Suppressor macrophage (primary cell): ENCODE measurements at regions not wholly inside any gene's neighbourhood (a gene's known extent, or its start where the extent isn't known, plus 50 kb on each side); places are given as distances from the start of the nearest gene placed in this dataset.

Source experiments
- DNase-seq, 4 experiments: peaks; one replicate each; pipeline ENCODE4 v3.0.0-alpha.2; 2020 to 2022

DNA sequence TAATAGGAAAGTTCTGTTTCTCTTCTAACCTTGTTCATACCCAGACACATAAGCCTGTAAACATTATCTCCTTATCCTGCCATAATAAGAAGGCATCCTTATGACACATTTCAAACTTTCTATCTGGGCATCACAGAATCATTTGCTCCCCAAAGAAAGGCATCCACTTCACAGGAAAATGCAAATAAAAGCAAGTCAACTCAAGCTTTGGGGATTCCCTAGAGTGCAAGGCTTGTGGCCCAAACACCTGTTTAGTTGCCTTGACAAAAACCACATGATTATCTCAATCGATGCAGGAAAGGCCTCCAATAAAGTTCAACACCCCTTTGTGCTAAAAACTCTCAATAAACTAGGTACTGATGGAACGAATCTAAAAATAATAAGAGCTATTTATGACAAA, 195.7 kb upstream of the GALNT5 start:
- no peak for DNase-seq

DNA sequence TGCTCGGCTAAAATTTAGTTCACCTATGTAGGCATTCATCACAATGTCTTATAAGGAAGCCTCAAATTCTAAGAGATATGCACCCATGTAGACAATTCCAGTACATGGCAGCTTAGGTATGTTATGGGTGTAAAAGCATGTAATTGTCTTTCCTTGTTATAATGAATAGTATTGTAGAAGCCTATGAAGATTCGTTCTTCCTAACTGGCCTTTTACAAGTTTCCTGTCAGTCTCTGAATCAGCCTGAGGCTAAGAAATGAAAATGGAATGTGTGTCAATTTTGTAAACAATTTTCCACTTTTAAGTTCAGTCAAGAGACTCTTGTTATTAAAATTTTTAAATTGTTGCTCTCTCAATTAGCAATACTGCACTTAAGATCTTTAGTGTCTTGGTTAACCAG, 189.9 kb upstream of the GALNT5 start:
- no peak for DNase-seq

DNA sequence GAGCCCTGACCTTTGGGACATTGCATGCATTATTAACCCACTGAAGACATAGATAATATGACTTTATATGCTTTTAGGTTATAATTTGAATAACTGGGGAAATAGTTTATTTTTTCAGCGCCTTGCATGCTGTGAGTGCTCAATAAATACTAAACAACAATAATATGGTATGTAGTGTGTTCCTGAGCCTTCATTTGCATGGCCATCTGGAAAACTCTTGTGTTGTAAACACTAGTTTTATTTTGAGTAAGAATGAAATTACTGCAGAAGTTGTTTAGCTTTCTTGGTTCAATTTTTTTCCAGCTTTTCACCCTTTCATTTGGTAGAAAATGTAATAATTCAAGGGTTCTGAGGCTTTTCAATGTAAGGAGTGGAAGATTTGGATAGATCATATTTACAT, 189.3 kb upstream of the GALNT5 start:
- no peak for DNase-seq

DNA sequence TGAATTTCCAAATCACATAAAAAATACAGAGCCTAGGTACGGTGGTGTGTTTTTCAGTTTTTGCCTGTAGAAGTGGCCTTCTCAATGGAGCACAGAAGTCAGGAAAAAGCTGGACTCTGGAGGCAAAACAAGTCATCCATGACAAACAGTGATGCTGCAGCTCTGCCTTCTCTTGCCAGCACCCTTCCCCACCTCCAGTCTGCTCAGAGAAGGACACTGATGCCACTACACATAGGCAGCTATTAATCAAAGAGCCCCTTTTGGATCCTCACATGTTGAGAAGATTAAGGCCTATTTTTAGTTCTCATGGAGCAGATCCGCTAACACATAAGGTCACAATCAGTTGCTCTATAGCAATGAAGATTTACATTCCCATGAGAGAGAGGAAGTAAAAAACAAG, 181.6 kb upstream of the GALNT5 start:
- no peak for DNase-seq

DNA sequence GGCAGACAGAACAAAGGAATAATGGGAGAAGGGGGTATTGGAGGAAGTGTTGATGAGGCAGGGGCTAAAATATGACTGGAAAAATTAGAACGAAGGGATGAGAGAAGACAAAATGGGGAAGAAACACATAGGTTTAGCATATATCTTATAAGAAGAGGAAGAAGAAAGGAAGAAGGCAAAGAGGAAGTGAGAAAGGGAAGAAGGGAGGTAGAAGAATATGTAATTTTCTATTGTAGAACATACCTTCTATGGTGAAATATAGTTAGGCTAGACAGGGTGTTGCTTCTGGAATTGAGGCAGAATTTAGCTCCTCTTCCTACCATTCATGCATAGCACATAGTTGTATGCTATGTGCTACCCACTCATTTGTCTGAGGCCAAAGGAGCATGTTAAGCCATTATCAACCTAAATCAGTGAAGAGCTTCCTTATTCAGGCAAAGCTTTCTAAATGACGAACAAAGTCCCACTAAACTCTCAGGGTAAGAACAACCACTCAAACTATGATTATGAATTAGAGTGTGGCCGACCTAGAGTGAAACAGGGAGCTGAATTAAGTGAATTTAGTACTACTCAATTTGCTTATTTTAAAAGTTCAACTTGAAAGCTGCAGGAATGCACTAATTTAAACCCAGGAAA, 180.9 kb upstream of the GALNT5 start:
- DNase-seq = peak in 1 of 4 experiments; percentile 3

DNA sequence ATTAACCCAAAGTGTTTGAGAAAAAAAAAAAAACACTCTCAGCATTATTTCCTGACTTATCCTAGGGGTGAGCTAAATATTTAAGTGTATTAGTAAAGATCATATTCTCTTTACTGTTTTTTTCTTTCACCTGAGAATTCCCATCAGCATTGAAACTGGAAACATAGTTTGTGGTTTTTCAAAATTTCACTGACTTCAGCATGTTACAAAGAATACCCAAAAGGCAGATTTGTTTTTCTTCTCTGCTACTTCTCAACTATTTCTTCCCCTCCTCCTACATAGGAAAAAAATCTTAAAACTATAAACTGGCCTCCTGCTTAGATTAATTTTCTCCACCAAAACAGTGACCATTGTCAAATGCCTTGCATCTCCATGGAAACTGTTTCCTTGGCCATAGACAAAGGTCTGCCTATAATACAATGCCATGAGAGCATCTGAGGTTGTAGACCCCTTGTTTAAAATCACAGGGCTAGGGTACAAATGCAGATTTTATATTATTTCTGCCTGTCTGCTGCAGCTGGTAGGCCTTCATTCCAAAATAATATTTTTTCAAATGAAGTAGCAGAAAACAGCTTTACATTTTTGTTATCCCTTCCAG, 179.7 kb upstream of the GALNT5 start:
- DNase-seq = no peak

DNA sequence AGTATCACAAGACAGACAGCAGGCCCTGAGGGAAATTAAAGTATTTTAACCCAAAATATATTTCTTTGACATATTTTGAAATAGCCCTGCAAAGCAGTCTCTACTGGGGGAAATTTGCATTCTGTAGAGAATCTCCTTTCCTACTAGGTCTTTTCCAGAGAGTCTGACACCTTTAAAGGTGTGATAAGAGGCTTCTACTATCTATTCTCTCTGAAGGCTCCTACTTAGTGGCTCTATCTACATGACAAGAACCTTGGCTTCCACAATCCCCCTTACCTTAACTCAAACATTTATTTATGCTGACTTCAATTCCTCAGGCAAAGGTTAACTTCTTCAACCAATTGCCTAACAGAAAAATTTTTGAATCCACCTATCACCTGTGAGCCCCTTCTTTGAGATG, 174.6 kb upstream of the GALNT5 start:
- DNase-seq = no peak

DNA sequence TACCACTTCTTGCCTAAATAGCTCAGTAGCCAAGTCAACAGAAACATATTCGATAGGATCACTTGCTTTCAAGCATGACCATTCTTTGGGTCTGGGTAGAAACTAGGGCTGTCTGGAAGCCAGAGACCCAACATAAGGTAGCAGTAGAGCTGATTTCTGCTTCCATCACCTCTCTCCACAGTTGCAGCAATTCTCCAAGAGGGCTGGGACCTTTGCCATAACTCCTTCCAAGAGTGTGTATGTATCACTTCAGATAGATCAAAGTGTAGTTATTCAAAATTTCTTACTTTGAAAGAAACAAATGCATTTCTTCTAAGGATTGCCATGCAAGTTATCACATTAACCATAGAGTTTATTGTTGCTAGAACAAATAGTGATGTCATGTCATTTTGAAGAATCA, 172.0 kb upstream of the GALNT5 start:
- no peak for DNase-seq

DNA sequence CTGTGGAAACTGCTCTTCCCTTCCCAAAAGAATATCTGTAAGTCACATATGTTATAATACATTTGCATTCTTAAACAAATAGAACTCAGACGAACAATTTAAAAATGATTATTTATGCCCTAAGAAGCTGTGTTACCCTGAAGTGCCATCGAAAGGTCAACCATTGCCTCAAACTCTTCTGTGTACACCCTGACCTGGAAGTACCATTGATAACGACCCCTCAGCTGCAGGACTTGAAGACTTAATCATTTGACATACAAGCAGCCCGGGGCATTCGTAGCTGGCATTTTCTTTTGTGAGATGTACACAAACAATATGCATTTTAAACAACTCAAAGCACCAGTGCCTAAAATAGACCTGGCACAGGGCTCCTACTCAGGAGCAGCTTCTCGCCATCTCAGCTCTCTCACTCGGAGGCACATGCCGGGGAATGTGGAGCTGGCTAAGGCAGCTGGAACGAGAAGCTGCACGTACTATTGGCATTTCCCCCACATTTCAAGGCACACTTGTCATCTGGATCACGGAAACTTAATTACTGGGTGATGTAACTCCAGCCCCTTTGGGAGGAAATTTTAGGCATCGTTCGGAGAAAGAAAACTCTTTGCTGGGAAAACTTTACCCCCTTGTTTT, 170.0 kb upstream of the GALNT5 start:
- no peak for DNase-seq

DNA sequence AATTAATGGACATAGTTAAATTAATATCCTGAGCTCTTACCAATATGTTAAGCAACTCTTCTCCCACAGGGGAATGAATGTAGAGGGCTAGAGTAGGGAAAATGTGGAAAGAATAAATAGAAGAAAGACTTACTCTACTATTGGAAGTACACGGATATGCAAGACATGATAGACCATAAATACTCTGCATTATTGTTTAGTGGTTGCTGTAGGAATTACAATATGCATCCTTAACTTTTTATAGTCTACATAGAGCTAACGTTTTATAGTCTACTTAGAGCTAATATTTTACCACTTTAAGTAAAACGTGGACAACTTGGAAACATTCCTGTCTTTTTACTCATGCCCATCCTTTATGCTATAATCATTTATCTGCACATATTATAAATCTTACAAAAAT, 163.8 kb upstream of the GALNT5 start:
- DNase-seq = no peak

DNA sequence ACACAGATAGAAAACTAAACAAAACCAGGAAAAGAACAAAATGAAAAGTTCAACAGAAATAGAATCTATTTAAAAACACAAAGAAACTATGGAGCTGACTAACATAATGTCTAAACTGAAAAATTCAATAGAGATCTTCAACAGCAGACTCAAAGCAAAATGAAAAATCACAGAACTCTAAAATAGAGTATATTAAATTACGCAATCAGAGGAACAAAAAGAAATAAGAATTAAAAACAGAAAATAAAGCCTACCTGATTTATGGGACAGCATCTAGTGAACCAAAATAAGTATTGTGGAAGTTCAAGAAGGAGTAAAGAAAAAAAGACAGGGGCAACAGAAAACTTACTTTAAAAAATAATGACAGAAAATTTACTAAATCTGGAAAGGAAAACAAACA, 152.1 kb upstream of the GALNT5 start:
- DNase-seq = no peak

DNA sequence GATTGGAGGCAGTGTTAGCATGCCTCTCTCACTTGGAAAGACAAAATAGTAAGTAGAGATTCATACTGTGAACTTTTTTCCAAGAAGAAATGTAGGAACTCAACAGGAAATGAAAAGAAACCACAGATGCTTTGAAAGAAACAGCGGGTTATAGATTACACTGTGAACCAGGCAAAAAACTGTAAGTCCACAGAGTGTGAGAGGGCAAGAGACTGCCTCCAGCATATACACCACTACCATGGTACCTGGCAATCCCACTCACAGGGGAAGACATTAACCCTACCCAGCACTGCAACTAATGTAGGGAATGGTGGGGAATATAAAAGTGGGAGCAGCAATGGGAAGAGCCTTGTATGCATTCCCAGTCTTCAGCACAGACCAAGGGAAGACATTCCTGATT, 150.6 kb upstream of the GALNT5 start:
- no peak for DNase-seq

DNA sequence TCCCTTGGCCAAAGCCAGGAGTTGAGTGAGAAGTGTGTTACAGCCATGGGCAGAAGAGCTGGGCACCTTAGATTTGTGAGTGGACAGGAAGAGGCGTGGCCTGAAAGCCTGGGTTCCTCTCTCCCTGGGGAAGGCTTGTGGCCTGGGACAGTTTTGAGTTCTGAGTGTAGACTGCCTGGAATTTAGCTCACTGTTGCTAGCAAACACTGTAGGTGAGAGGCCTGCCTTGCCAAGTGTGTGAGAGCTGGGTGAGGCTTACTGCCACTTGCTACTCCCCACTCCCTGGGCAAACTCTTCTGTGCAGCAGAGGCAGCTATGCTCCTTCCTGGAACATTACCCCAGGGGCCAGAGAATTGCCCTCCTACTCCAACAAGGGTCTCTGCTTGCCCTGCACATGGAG, 150.0 kb upstream of the GALNT5 start:
- no peak for DNase-seq

DNA sequence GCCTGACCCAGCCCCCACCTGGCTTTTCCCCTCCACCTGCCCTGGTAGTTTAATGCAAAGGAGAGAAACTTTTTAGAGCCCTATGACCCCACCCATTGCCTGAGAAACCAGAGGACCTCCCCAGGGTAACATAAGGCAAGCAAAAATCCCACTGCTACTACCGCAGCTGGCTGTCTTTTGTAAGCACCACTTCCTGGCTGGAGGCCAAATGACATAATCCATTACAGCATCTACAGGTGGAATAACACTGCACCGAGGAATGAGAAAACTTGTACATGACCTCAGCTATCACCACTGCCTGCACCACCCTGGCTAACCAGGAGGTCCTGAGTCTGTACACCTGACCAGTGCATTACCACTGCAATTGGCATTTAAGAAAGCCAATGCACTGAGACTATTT, 149.6 kb upstream of the GALNT5 start:
- DNase-seq = no peak

DNA sequence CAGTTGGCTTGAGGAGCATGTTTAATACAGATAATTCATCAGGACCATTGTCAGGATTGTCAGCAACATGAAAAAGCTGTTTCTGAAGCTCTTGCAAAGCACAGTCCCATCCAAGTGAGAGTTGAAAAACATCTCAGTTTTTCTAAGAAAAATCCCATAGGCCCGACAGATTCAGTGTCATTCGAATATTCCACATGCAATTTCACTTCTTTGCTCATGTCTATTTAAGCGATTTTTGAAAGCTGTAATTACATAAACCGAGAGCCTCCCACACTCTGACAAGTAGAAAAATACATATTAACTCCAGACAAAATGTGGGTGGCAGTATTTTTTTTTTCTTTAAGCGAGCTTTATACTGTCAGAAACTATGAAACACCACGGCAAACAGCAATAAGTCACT, 134.7 kb upstream of the GALNT5 start:
- DNase-seq = no peak

DNA sequence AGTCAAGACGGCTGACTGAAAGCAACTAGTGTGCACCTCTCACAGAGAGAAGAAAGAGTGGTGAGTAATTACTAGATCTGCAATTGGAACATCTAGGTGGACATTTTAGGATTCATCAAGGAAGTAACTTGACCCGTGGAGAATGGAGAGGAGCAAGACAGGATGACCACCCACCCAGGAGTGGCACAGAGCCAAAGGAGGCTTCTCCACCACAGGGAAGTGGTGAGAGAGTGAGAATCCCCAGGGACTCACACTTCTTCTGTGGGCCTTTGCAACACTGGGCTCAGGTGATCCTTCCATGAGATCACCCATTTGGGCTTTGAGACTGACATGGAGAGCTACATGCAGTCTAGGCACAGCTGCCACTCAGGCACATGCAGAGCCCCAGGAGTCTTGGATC, 132.8 kb upstream of the GALNT5 start:
- no peak for DNase-seq

DNA sequence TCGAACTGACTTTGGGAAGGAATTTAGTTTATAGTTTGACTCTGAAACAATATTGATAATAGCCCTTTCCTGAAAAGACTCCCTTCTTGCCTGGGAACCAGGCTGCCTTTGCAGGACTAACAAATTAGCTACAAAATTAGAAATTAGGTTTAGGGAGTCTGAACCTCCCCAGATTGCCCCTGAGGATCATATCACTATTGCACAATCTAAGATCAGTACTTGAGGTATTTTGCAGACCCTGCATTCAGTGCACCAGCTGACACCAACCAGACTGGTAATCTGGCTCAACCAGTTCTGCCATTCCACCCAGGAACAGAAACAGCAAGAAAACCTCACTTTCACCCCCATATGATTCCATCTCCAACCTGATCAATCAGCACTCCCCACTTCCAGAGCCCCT, 131.8 kb upstream of the GALNT5 start:
- DNase-seq = no peak

DNA sequence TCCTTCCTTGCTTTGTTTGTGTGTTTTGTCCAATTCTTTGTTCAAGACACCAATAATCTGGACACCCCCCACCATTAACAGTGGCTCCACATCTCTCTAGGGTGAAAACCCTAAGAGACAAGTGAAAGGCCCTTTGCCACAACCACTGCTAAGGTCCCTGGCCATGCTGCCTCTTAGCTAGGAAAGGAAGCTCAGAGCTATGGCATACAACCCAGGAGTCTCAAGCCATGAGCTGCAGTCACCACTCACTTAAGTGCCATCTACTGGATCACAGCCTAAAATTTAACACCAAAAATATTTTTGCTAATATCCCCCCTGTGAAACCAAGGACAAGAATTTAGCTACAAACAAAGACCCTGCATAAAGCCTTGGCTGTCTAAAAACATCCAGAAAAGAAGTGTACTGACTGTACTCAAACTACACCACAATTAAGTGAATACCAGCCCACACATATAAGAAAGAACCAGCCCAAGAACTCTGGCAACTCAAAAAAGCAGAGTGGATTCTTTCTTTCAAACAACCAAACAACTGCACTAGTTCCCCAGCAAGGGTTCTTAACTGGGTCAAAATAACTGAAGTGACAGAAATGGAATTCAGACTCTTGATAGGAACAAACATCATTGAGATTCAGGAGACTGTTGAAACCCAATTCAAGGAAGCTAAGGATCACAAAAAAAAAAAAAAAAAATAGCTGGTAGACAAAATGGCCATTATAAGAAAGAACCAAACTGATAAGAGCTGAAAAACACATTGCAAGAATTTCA, 130.1 kb upstream of the GALNT5 start:
- no peak for DNase-seq

DNA sequence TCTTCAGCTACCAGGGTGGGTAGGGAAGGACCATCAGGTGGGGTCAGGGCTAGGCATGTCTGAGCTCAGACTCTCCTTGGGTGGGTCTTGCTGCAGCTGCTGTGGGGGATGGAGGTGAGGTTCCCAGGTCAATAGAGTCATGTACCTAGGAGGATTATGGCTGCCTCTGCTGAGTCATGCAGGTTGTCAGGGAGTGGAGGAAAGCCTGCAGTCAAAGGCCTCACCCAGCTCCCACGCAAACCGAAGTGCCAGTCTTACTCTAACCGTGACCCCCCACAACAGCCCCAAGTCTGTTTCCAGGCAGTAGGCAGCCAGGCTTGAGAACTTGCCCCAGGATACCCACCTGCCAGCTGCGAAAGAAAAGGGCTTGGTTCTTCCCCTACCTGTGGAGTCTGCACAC, 113.6 kb upstream of the GALNT5 start:
- DNase-seq = no peak

DNA sequence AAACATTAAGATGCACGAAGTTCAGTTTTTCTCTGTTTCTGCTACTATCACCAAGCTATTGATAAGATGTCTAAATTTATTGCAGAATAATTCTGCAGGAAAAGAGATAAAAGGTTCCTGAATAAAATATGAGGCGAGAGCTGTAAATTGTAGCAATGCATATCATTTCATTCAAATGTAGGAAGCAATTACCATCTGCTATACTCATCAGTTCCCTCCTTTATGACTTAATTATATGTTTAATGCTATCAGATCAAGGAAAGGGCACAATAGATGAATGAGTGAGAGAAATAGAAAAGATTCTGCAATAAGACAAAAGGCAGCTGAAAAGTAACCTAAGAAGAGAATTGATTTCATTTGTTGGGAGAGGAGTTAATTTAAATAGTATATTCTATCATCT, 108.2 kb upstream of the GALNT5 start:
- no peak for DNase-seq

DNA sequence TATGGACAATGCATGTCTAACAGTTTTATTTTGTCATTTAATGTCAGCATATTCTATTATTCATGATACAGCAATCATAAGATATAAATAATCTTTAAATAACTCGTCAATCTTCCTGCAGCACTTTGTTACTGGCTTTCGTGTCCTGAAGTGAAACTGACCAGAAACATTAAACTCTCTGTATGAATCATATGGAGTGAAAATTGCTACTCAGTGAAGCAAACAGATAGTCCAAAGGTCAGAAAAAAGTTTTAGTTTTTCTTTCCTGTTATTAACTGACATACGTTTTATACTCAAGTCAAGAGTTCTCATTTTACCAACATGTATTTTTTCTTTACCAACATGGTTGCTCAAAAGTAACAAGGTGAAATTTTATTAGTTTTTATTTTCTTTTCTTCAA, 106.8 kb upstream of the GALNT5 start:
- DNase-seq = no peak

DNA sequence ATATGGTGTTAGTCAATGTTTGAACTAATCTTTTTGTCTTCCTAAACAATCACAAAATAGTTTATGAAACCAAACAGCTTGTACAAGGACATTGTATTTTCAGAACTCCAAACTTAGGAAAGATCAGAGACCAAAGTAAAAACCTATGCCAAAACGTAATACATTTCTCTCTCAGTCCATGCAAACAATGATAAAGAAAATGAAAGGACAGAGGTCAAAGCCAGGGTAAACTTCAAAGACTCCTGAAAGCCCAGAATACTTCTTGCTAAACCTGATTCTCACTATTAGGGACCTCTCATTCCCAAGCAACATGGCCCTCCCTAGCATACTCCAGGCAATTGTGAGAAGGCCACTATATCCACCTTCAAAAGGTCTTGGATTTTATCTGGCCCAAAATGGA, 105.1 kb upstream of the GALNT5 start:
- DNase-seq = no peak

DNA sequence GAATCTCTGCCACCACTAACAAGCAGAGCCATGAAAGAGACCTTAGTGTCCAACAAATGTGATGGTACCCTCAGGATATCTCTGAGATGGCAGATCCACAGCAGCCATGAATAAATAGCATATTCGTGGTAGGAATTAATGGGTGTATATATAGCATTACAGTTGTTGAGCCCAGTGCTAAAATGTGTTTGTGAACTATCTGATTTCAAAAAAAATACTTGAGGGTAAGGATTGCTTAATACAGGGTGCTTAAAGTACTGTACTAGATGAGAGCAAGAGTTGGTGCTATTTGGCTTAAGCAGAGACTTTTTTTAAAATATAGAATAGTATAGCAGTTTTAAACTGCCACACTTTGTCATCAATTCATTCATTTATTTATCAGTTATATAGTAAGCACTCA, 101.5 kb upstream of the GALNT5 start:
- no peak for DNase-seq

DNA sequence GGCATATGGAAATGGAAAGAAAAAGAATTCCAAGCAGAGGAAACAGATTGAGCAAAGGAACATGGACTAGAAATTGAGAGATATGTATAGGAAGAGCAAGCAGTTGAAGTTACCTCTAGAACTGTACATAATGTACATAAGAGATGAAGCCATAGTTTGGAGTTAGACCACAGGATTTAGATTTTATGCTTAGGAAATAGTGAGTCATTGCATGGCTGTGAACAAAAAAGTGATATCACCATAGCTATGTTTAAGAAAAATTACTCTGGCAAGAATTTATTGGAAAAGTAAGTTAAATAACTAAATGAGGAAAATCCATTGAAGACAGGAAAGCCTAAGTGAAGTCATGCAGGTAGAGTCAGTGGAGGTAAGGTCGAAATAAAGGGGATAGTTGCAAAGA, 99.4 kb upstream of the GALNT5 start:
- no peak for DNase-seq
